Left lung (tissue), 4 donors: ENCODE measurements at regions not wholly inside any gene's neighbourhood (a gene's known extent, or its start where the extent isn't known, plus 50 kb on each side); places are given as distances from the start of the nearest gene placed in this dataset.

ENCODE experiments used
- ATAC-seq: fragments of 200-7000 bp; cut with Tn5 transposase; one replicate; pipeline ENCODE4 v1.9.1; 2020; ENCODE audit warnings: moderate library complexity
- DNase-seq, 4 donors: peaks; one replicate each; pipeline ENCODE4 v3.0.0-alpha.2; 2013 to 2020
- H3K27ac ChIP-seq, 2 donors: fragments of 200-600 bp; sonication (generic) in 1 of 2; one replicate each; pipeline versions ENCODE4 v1.5.0 to v1.8.0; 2020 to 2021
- H3K27me3 ChIP-seq, 2 donors: fragments of 200-600 bp; sonication (generic) in 1 of 2; one replicate each; pipeline versions ENCODE4 v1.5.0 to v1.8.0; 2020 to 2021
- H3K36me3 ChIP-seq, 2 donors: fragments of 200-600 bp; sonication (generic) in 1 of 2; one replicate each; pipeline versions ENCODE4 v1.5.0 to v1.8.0; 2020 to 2021
- H3K4me1 ChIP-seq, 2 donors: fragments of 200-600 bp; one replicate each; pipeline ENCODE4 v1.8.0; 2021
- H3K4me3 ChIP-seq, 2 donors: fragments of 200-600 bp; sonication (generic) in 1 of 2; one replicate each; pipeline versions ENCODE4 v1.5.0 to v1.8.0; 2020 to 2021; ENCODE audit warnings: mild to moderate bottlenecking in 1 of 2
- H3K9me3 ChIP-seq, 2 donors: fragments of 200-600 bp; sonication (generic) in 1 of 2; one replicate each; pipeline versions ENCODE4 v1.5.0 to v1.8.0; 2020 to 2021
- CTCF ChIP-seq, 2 donors: fragments of 200-600 bp; sonication (generic) in 1 of 2; IDR thresholded peaks; one replicate each; pipeline versions ENCODE4 v1.5.0 to v1.8.0; 2021; ENCODE audit warnings: antibody characterized with exemption in 2 of 2
- intact Hi-C, 2 donors: fragments of 100-400 bp; cut with DNase I; formaldehyde crosslinking; loops; one replicate each; pipeline versions ENCODE4 v1.11.2 to v1.14.2; 2022
- donor health status: DM: no; HTN: yes; CAD: no.
- donor health status: DM: no; HTN: no; CAD: no.

GRCh38 chr4:43242606-43243005, 350.1 kb downstream of the GRXCR1 start:
- TF ChIP-seq CTCF (IDR thresholded peaks at IDR 0.05) = no peak
- no peak for DNase-seq

DNA sequence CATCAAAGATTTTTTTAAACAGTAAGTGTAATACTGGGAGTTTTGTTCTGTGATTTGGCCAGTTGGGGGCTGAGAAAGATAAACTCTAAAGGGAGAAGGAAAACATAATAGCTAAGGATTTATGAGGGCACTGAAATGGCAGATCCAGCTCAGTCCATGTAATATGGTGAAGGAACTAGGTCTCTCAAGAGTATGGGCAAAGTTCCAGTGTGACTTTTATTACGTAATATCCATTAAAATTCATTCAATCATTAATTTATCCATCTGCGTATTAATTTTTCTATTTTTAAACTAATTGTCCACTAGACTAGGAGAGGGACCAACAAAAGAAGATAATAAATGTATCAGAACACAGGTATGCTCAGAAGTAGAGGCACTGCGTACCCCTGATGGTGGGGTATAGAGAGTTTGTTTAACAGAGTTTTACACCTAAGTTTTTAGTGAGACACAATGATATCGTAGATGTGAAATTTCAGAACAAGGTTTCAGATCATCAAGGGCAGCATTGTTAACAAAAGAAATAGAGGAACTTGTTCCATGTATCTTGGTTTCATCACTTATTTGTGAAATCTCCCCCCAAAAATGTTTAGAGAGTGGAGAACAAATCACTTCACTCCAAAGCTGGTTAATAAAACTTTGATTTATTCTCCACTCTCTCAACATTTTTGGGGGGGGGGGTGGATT, 351.1 kb downstream of the GRXCR1 start:
- intact Hi-C loops = no loop called here
- ATAC-seq = no peak

More at GRCh38 chr4:43242606-43243005, 350.1 kb downstream of the GRXCR1 start:
- no peaks in the 10 kb centered on the region for H3K4me1 ChIP-seq
- peaks cover 0 to 5% of the 10 kb centered on the region in 2 donors for H3K9me3 ChIP-seq
- H3K36me3 ChIP-seq = no peaks in the 10 kb centered on the region
- intact Hi-C loops = no loop called here
- H3K4me3 ChIP-seq = no peak overlapping the region
- ATAC-seq = no peak
- no peak overlapping the region for H3K27ac ChIP-seq
- no peaks in the 10 kb centered on the region for H3K27me3 ChIP-seq

DNA sequence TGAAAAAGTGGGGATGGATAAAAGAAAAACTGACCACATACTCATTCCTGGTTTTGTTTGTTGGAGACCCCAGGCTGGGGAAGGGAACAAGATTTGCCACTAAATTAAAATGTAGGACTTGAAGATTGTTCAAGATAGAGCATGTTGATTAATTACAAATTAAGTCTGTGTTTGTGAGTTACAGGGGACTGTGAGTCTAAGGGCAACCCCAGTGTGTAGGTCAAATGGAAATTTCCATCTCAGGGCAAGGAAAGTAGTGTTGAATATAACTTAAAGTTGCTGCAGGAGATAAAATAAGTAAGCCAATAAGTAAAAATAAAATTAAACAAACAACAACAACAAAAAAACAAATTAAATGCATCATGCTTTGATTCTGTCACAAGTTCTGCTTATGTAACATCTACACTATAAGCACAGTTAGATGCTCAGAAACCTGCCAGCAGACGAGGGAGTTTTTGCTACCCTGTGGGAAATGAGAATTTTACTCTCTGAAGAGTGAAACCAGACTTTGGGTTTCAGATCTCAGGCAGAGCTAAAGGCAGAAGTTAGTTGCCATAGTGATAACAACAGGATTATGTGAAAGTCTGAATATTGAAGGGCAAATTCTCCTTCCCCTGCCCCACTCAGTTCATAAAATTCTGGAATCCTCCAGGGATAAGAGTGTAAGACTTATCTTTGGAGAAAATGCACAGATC, 352.3 kb downstream of the GRXCR1 start:
- Histone ChIP-seq H3K4me1 (no peaks in the 10 kb centered on the region), H3K9me3 (peaks cover 0 to 5% of the 10 kb centered on the region in 2 donors), H3K4me3 (no peak overlapping the region), H3K36me3 (no peaks in the 10 kb centered on the region), H3K27me3 (no peaks in the 10 kb centered on the region), H3K27ac (no peak overlapping the region)
- DNase-seq = no peak
- no peak for ATAC-seq
- intact Hi-C loops = no loop called here
- no peak for TF ChIP-seq CTCF (IDR thresholded peaks at IDR 0.05)

More for the DNA sequence above, 351.1 kb downstream of the GRXCR1 start:
- Histone ChIP-seq H3K36me3 (no peaks in the 10 kb centered on the region), H3K4me3 (no peak overlapping the region), H3K27me3 (no peaks in the 10 kb centered on the region), H3K27ac (no peak overlapping the region), H3K4me1 (no peaks in the 10 kb centered on the region), H3K9me3 (peaks cover 0 to 5% of the 10 kb centered on the region in 2 donors)
- no peak for DNase-seq
- TF ChIP-seq CTCF (IDR thresholded peaks at IDR 0.05) = no peak

- Histone ChIP-seq H3K27me3 (no peaks in the 10 kb centered on the region), H3K9me3 (peaks cover 0 to 11% of the 10 kb centered on the region in 2 donors), H3K27ac (no peak overlapping the region), H3K4me3 (no peak overlapping the region), H3K36me3 (no peaks in the 10 kb centered on the region), H3K4me1 (no peaks in the 10 kb centered on the region)
- TF ChIP-seq CTCF (IDR thresholded peaks at IDR 0.05) = no peak
- intact Hi-C loops = no loop called here
- no peak for ATAC-seq
- no peak for DNase-seq
These were observed 359.3 kb downstream of the GRXCR1 start for GRCh38 chr4:43251841-43252240.

GRCh38 chr4:43253541-43253940, 361.0 kb downstream of the GRXCR1 start:
- Histone ChIP-seq H3K9me3 (peaks cover 0 to 13% of the 10 kb centered on the region in 2 donors), H3K4me1 (no peaks in the 10 kb centered on the region), H3K27me3 (no peaks in the 10 kb centered on the region), H3K27ac (no peak overlapping the region), H3K4me3 (no peak overlapping the region), H3K36me3 (no peaks in the 10 kb centered on the region)
- intact Hi-C loops = no loop called here
- DNase-seq (no peak), ATAC-seq (no peak)
- no peak for TF ChIP-seq CTCF (IDR thresholded peaks at IDR 0.05)
